ENCODE measurements at regions not wholly inside any gene's neighbourhood (a gene's known extent, or its start where the extent isn't known, plus 50 kb on each side); places are given as distances from the start of the nearest gene placed in this dataset.

- DNase-seq (ENCODE audit: low read depth, low spot score), result no peak
Observed at GRCh38 chr2:111636905-111637304, 247.1 kb downstream of the ANAPC1 start.

GRCh38 chr2:111638274-111638877 lies 245.6 kb downstream of the ANAPC1 start:
- no peak for DNase-seq (ENCODE audit: low read depth, low spot score)

GRCh38 chr2:111640480-111640879 lies 243.5 kb downstream of the ANAPC1 start:
- DNase-seq (ENCODE audit: low read depth, low spot score), result no peak

GRCh38 chr2:111642586-111643327 lies 241.2 kb downstream of the ANAPC1 start:
- no peak for DNase-seq (ENCODE audit: low read depth, low spot score)

GRCh38 chr2:111643759-111644158 lies 240.2 kb downstream of the ANAPC1 start:
- DNase-seq (ENCODE audit: low read depth, low spot score), result no peak

GRCh38 chr2:111647359-111647758 lies 236.6 kb downstream of the ANAPC1 start:
- no peak for DNase-seq (ENCODE audit: low read depth, low spot score)

GRCh38 chr2:111652038-111652437 lies 232.0 kb downstream of the ANAPC1 start:
- DNase-seq (ENCODE audit: low read depth, low spot score), result no peak

GRCh38 chr2:111652681-111653080 lies 231.3 kb downstream of the ANAPC1 start:
- no peak for DNase-seq (ENCODE audit: low read depth, low spot score)

- no peak for DNase-seq (ENCODE audit: low read depth, low spot score)
Observed at GRCh38 chr2:111653103-111653624, 230.8 kb downstream of the ANAPC1 start.

- DNase-seq (ENCODE audit: low read depth, low spot score), result no peak
Observed at GRCh38 chr2:111653913-111654312, 230.1 kb downstream of the ANAPC1 start.

GRCh38 chr2:111654829-111655228 lies 229.2 kb downstream of the ANAPC1 start:
- DNase-seq (ENCODE audit: low read depth, low spot score), result no peak

- no peak for DNase-seq (ENCODE audit: low read depth, low spot score)
Observed at GRCh38 chr2:111656436-111656835, 227.6 kb downstream of the ANAPC1 start.

- DNase-seq (ENCODE audit: low read depth, low spot score), result no peak
Observed at GRCh38 chr2:111656894-111657293, 227.1 kb downstream of the ANAPC1 start.

GRCh38 chr2:111657351-111657975 lies 226.5 kb downstream of the ANAPC1 start:
- DNase-seq (ENCODE audit: low read depth, low spot score), result no peak

GRCh38 chr2:111659361-111660333 lies 224.3 kb downstream of the ANAPC1 start:
- no peak for DNase-seq (ENCODE audit: low read depth, low spot score)

GRCh38 chr2:111660811-111661210 lies 223.2 kb downstream of the ANAPC1 start:
- DNase-seq (ENCODE audit: low read depth, low spot score), result no peak

GRCh38 chr2:111661286-111661940 lies 222.6 kb downstream of the ANAPC1 start:
- DNase-seq (ENCODE audit: low read depth, low spot score), result no peak

- no peak for DNase-seq (ENCODE audit: low read depth, low spot score)
Observed at GRCh38 chr2:111662039-111662770, 221.8 kb downstream of the ANAPC1 start.

- no peak for DNase-seq (ENCODE audit: low read depth, low spot score)
Observed at GRCh38 chr2:111662771-111663470, 221.1 kb downstream of the ANAPC1 start.
